Smooth muscle cell (in vitro differentiated cells): ENCODE measurements at regions not wholly inside any gene's neighbourhood (a gene's known extent, or its start where the extent isn't known, plus 50 kb on each side); places are given as distances from the start of the nearest gene placed in this dataset.

ENCODE experiments used
- DNase-seq: peaks from one replicate; lab custom pipeline; 2025; ENCODE audit not compliant: unreplicated experiment; lab: John Stamatoyannopoulos, UW
- H2AFZ ChIP-seq: fragments of 200-600 bp; sonication (generic); 2 replicates; pipeline ENCODE4 v1.6.0; 2016; ENCODE audit warnings: antibody characterized with exemption, low read depth, mild to moderate bottlenecking
- H3F3A ChIP-seq: fragments of 200-600 bp; sonication (generic); 2 replicates; pipeline ENCODE4 v1.6.0; 2017; ENCODE audit warnings: antibody characterized with exemption, low read depth
- H3K27ac ChIP-seq: fragments of 200-600 bp; sonication (generic); 2 replicates; pipeline ENCODE4 v1.5.1; 2016; ENCODE audit warnings: low read depth, mild to moderate bottlenecking
- H3K27me3 ChIP-seq: fragments of 200-600 bp; sonication (generic); 2 replicates; pipeline ENCODE4 v1.6.1; 2016; ENCODE audit warnings: low read depth, mild to moderate bottlenecking
- H3K36me3 ChIP-seq: fragments of 200-600 bp; sonication (generic); 2 replicates; pipeline ENCODE4 v1.5.1; 2016; ENCODE audit warnings: low read depth
- H3K4me1 ChIP-seq: fragments of 200-600 bp; sonication (generic); 2 replicates; pipeline ENCODE4 v1.5.1; 2016; ENCODE audit warnings: low read depth
- H3K4me2 ChIP-seq: fragments of 200-600 bp; sonication (generic); 2 replicates; pipeline ENCODE4 v1.6.0; 2016; ENCODE audit warnings: mild to moderate bottlenecking
- H3K4me3 ChIP-seq: fragments of 200-600 bp; sonication (generic); 2 replicates; pipeline ENCODE4 v1.5.1; 2016; ENCODE audit warnings: mild to moderate bottlenecking
- H3K79me2 ChIP-seq: fragments of 200-600 bp; sonication (generic); 2 replicates; pipeline ENCODE4 v1.6.0; 2016; ENCODE audit warnings: low read depth, mild to moderate bottlenecking
- H3K9ac ChIP-seq: fragments of 200-600 bp; sonication (generic); 2 replicates; pipeline ENCODE4 v1.6.0; 2016; ENCODE audit warnings: low read depth
- H3K9me3 ChIP-seq: fragments of 200-600 bp; sonication (generic); replicated peaks from 2 replicates; pipeline ENCODE4 v1.5.1; 2016; ENCODE audit warnings: low read depth
- H4K20me1 ChIP-seq: fragments of 200-600 bp; sonication (generic); 2 replicates; pipeline ENCODE4 v1.6.0; 2016; ENCODE audit warnings: low read depth
- CTCF ChIP-seq: fragments of 200-600 bp; sonication (generic); IDR thresholded peaks from 2 replicates; pipeline ENCODE4 v1.5.1; 2017; ENCODE audit warnings: borderline replicate concordance, mild to moderate bottlenecking, antibody characterized with exemption; ENCODE audit not compliant: insufficient read depth, poor library complexity, severe bottlenecking
- WGBS: methylation state at CpG from one replicate; pipeline ENCODE4 v1.1.7; 2016; ENCODE audit warnings: low lambda C conversion rate; 5-methylcytosine and 5-hydroxymethylcytosine counted together

GRCh38 chr9:116096046-116096445, 57.5 kb upstream of the PAPPA start:
- no peaks in the 10 kb centered on the region for H3K9me3 ChIP-seq
- 49% methylated on average over 4 of the region's 4 CpGs for WGBS
- no peaks in the 10 kb centered on the region for H3K4me1 ChIP-seq
- H3K27ac ChIP-seq = peak overlapping the region; percentile 30
- H3K4me2 ChIP-seq = peak overlapping the region; percentile 51
- no peak overlapping the region for H3K4me3 ChIP-seq
- no peaks in the 10 kb centered on the region for H3K27me3 ChIP-seq
- no peak overlapping the region for H3K9ac ChIP-seq
- no peaks in the 10 kb centered on the region for H4K20me1 ChIP-seq
- TF ChIP-seq CTCF = no peak
- no peaks in the 10 kb centered on the region for H3K79me2 ChIP-seq
- no peaks in the 10 kb centered on the region for H3K36me3 ChIP-seq
- peaks cover 6% of the 10 kb centered on the region for H3F3A ChIP-seq
- DNase-seq = no peak
- no peak overlapping the region for H2AFZ ChIP-seq

GRCh38 chr9:116096853-116097252, 56.7 kb upstream of the PAPPA start:
- no peak overlapping the region for H2AFZ ChIP-seq
- no peak for TF ChIP-seq CTCF
- H3F3A ChIP-seq = peaks cover 10% of the 10 kb centered on the region
- H3K4me2 ChIP-seq = no peak overlapping the region
- no peaks in the 10 kb centered on the region for H3K36me3 ChIP-seq
- no peak overlapping the region for H3K4me3 ChIP-seq
- no peaks in the 10 kb centered on the region for H3K4me1 ChIP-seq
- WGBS = 50% methylated on average over 3 of the region's 3 CpGs
- H3K9me3 ChIP-seq = no peaks in the 10 kb centered on the region
- no peaks in the 10 kb centered on the region for H3K79me2 ChIP-seq
- DNase-seq = no peak
- no peak overlapping the region for H3K27ac ChIP-seq
- H3K9ac ChIP-seq = no peak overlapping the region
- H4K20me1 ChIP-seq = no peaks in the 10 kb centered on the region
- H3K27me3 ChIP-seq = no peaks in the 10 kb centered on the region

- Histone ChIP-seq H3K4me2 (no peak overlapping the region), H3K36me3 (no peaks in the 10 kb centered on the region), H3K4me1 (no peaks in the 10 kb centered on the region), H3K9ac (no peak overlapping the region), H3F3A (peaks cover 14% of the 10 kb centered on the region), H3K79me2 (no peaks in the 10 kb centered on the region), H3K27me3 (no peaks in the 10 kb centered on the region), H3K4me3 (no peak overlapping the region), H4K20me1 (no peaks in the 10 kb centered on the region), H3K27ac (peak overlapping the region; percentile 93), H2AFZ (no peak overlapping the region), H3K9me3 (no peaks in the 10 kb centered on the region)
- DNase-seq = no peak
- no peak for TF ChIP-seq CTCF
- 50% methylated on average over 5 of the region's 5 CpGs for WGBS
Observed at GRCh38 chr9:116098476-116098875, 55.1 kb upstream of the PAPPA start.

GRCh38 chr9:116099821-116100220, 53.8 kb upstream of the PAPPA start:
- TF ChIP-seq CTCF = no peak

More at GRCh38 chr9:116099821-116100220, 53.8 kb upstream of the PAPPA start:
- no peak overlapping the region for H3K4me3 ChIP-seq
- peaks cover 3% of the 10 kb centered on the region for H3K4me1 ChIP-seq
- H3K27me3 ChIP-seq = no peaks in the 10 kb centered on the region
- H3K27ac ChIP-seq = peak overlapping the region; percentile 93
- H3K9ac ChIP-seq = peak overlapping the region; percentile 59
- no peaks in the 10 kb centered on the region for H3K79me2 ChIP-seq
- H2AFZ ChIP-seq = no peak overlapping the region
- 20% methylated on average over 1 of the region's 1 CpG for WGBS
- H3F3A ChIP-seq = peaks cover 14% of the 10 kb centered on the region
- DNase-seq = no peak
- H3K4me2 ChIP-seq = peak overlapping the region; percentile 60
- H3K9me3 ChIP-seq = no peaks in the 10 kb centered on the region
- no peaks in the 10 kb centered on the region for H3K36me3 ChIP-seq
- no peaks in the 10 kb centered on the region for H4K20me1 ChIP-seq
